22Rv1 (cell line): ENCODE measurements at regions not wholly inside any gene's neighbourhood (a gene's known extent, or its start where the extent isn't known, plus 50 kb on each side); places are given as distances from the start of the nearest gene placed in this dataset.

Experiments used
- H3K27ac ChIP-seq: fragments of 450-650 bp; 2 replicates; pipeline ENCODE4 v1.5.1; 2017
- ZFX ChIP-seq: fragments of 450-650 bp; IDR thresholded peaks from 2 replicates; pipeline ENCODE4 v1.6.1; 2017; ENCODE audit warnings: antibody characterized with exemption, borderline replicate concordance
- TF ChIP-seq, protein P1 (sequence below): fragments of 450-650 bp; IDR thresholded peaks from 2 replicates; pipeline ENCODE4 v1.5.1; 2017; ENCODE audit warnings: mild to moderate bottlenecking

DNA sequence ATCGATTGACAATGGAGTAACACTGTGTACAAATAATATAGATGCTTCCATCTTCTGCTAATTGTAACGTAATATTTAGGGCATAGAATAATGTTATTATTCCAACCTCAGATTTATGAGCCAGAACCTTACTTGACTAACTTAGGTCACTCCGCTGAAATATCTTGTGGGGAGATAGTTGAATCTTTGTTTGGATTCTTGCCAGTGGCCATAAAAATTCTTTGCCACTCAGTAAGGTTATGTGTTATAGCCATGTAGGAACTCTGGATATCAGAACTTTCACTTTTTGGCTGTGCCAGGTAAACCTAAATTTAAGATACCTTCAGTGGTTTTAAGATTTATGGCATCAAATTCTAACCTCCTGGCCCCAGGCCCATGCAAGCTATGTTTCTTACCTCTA is 197.6 kb downstream of the WDR11 start:
- H3K27ac ChIP-seq: no peak overlapping the region

DNA sequence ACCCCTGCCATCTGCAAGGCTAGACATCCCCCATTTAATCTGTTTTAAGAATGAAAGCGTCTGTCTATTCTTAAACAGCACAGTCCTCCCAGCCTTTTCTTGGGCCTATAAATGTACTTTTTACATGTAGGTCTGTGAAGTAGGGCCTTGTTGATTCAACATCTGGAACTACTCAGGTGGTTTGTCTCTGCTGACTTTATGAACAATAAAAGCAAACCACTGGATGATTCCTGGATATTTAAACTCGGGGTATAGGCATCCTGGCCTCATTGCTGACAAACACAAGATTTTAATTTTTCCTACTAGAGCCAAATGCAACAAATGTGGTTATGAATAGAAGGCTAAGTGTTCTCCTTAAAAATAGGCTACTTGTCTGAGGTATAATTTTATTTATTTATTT is 198.3 kb downstream of the WDR11 start:
- H3K27ac ChIP-seq: no peak overlapping the region
- no peak for TF ChIP-seq ZFX
- TF ChIP-seq, protein P1, sequence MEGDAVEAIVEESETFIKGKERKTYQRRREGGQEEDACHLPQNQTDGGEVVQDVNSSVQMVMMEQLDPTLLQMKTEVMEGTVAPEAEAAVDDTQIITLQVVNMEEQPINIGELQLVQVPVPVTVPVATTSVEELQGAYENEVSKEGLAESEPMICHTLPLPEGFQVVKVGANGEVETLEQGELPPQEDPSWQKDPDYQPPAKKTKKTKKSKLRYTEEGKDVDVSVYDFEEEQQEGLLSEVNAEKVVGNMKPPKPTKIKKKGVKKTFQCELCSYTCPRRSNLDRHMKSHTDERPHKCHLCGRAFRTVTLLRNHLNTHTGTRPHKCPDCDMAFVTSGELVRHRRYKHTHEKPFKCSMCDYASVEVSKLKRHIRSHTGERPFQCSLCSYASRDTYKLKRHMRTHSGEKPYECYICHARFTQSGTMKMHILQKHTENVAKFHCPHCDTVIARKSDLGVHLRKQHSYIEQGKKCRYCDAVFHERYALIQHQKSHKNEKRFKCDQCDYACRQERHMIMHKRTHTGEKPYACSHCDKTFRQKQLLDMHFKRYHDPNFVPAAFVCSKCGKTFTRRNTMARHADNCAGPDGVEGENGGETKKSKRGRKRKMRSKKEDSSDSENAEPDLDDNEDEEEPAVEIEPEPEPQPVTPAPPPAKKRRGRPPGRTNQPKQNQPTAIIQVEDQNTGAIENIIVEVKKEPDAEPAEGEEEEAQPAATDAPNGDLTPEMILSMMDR: no peak

More for the DNA sequence above, 197.6 kb downstream of the WDR11 start:
- TF ChIP-seq, protein P1: no peak
- TF ChIP-seq ZFX: no peak

DNA sequence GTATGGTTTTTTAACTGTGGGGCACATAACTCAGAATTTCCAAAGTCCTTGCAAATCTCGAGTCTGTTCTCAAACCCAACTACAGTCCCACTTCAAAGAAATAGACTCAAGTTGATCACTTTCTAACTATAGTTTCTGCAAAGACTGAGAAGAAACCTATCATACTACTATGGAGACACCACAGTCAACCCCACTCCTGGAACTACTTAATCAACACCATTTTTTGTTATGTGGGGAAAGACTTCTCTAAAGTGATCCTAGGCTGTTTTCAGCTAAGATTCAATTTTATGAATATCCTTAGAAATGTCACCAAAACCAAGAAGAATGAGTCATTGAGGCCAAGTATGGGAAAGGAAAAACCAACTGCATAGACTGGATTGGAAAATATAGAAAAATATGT is 198.8 kb downstream of the WDR11 start:
- TF ChIP-seq, protein P1: no peak
- no peak for TF ChIP-seq ZFX
- H3K27ac ChIP-seq: no peak overlapping the region

DNA sequence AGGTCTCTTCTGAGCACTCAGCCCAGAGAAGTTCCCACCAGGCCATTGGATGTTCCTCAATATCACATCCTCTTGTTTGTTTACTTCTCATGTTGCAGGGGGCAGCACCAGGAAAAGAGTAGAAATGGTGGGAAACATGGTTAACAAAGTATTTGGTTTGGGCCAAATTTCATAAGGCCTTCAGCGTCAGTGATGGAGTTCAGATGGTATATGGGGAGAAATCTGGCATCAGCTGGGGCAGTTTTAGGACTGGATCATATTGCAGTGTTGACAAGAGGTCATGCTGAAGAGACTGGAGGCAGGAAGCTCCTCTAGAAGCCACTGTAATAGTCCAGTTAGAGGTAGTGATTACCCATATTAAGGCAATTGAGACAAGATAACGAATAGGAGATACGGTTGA is 200.0 kb downstream of the WDR11 start:
- H3K27ac ChIP-seq: no peak overlapping the region
- TF ChIP-seq, protein P1: no peak
- TF ChIP-seq ZFX: no peak

DNA sequence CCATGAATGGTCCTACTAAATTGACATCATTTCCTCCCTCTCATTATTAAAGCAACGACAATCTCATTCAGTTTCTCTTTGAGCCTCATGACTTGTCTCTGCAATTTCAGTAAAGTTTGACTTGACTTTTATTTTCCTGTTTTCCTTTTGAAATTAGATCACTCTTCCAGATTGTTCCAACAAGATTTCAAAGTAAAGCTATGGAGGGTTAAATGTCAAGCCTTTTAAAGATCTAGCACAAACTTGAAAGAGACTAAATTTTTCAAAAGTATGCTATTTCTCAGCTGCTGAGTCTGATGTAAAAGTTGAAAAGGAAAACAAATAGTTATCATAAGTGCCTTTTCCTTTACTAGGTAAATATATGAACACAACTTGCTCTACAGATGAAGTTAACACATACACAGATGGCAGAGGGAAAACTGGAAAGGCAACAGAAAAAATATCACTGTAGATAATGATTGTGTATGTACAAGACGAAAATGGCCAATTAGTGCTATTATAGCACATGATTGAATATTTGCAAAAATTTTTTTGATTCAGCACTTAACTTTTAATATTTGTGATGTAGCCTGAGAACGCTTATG is 200.6 kb downstream of the WDR11 start:
- no peak overlapping the region for H3K27ac ChIP-seq
- TF ChIP-seq, protein P1: no peak
- TF ChIP-seq ZFX: no peak

DNA sequence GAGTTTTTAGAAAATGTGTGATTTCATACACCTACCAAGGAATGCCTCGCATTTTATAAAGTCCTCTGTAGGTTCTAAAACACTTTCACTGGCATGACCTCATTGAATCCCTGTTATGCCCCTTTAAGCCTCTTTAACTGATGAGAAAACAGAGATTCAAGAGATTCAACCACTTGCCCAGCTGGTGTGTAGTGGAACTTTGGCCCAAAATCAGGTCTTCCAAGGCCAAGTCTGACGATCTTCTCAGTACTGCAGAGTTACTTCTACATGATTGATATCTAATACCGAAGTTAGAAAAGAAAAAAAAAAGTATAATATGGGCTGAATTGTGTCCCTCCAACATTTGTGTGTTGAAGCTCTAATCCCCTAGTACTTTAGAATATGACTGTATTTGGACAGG is 202.0 kb downstream of the WDR11 start:
- TF ChIP-seq ZFX: no peak
- TF ChIP-seq, protein P1: no peak

DNA sequence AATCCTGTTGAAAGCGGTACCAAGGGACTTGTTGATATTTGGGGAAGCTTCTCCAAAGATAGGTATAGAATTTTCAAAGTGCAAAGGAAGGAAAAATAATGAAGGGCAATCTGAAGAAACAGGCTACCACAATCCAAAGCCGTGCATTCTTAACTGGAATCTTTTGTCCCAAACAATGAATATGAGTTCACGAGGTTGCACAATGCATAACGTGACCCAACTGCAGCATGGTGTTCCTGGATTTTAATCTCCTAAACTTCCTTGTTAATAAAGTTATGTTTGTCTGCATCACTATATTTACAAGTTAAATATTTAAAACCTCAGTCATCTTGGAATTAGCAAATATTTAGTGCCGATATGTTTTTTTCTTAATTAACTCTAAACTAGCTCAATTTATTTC is 203.7 kb downstream of the WDR11 start:
- H3K27ac ChIP-seq: no peak overlapping the region
- no peak for TF ChIP-seq ZFX
- TF ChIP-seq, protein P1: no peak

More for the DNA sequence above, 202.0 kb downstream of the WDR11 start:
- no peak overlapping the region for H3K27ac ChIP-seq
